ENCODE measurements at regions not wholly inside any gene's neighbourhood (a gene's known extent, or its start where the extent isn't known, plus 50 kb on each side); places are given as distances from the start of the nearest gene placed in this dataset.

GRCh38 chr6:142542704-142543233 lies 241.0 kb downstream of the ADGRG6 start:
- peak; percentile 62 for DNase-seq (ENCODE audit: extremely low read depth, low read depth)
- TF ChIP-seq, protein P1, sequence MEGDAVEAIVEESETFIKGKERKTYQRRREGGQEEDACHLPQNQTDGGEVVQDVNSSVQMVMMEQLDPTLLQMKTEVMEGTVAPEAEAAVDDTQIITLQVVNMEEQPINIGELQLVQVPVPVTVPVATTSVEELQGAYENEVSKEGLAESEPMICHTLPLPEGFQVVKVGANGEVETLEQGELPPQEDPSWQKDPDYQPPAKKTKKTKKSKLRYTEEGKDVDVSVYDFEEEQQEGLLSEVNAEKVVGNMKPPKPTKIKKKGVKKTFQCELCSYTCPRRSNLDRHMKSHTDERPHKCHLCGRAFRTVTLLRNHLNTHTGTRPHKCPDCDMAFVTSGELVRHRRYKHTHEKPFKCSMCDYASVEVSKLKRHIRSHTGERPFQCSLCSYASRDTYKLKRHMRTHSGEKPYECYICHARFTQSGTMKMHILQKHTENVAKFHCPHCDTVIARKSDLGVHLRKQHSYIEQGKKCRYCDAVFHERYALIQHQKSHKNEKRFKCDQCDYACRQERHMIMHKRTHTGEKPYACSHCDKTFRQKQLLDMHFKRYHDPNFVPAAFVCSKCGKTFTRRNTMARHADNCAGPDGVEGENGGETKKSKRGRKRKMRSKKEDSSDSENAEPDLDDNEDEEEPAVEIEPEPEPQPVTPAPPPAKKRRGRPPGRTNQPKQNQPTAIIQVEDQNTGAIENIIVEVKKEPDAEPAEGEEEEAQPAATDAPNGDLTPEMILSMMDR (IDR thresholded peaks at IDR 0.05; ENCODE audit: low read depth, low read length), result no peak

DNA sequence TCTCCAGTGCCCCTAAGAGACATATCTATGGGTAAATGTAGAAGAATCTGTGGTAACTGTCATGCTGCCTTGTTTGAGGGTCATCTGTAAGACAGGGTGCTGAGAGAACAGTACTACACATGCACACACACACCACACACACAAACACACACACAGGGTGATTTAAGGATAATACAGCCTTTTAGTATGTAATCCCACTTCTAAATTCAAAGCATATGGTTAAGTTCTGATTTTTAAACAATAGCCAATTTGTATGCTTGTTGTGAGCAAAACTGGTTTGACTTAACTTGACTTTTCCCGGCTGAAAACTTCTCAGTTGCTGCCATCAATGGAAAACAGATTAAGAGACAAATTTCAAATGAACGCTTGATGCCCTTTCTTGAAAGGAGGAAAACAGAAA lies 241.8 kb downstream of the ADGRG6 start:
- TF ChIP-seq, protein P1 (IDR thresholded peaks at IDR 0.05; ENCODE audit: low read depth, low read length), result no peak
- DNase-seq (ENCODE audit: extremely low read depth, low read depth), result peak; percentile 28

DNA sequence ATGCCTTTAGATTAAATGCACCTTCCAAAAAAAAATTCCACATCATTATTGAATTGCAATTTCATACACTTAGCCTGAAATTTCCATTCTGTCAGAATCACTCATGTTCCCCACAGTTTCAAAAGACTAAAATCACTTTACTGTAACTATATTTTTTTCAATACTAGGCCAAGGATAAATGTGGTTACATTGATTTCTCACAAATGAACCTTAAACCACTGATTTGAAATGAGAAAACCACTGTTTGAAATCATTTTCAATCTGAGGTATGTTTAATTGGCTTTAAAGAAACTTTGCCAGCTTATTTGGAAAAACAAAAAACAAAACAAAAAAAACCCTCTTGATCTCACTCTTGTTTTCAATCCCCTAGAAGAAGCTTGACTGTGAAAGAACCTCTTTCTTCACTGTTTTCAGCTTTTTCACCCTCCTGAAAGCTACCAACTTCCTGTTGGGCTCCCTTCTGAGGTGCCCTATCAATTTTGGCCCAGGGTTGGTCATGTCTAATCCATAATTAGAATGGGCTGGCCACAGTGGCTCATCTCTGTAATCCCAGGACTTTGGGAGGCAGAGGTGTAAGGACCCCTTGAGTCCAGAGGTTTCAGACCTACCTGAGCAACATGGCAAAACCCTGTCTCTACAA lies 242.5 kb downstream of the ADGRG6 start:
- no peak for DNase-seq (ENCODE audit: extremely low read depth, low read depth)
- TF ChIP-seq, protein P1 (IDR thresholded peaks at IDR 0.05; ENCODE audit: low read depth, low read length), result no peak

- TF ChIP-seq, protein P1 (IDR thresholded peaks at IDR 0.05; ENCODE audit: low read depth, low read length), result no peak
These were observed 243.3 kb downstream of the ADGRG6 start for GRCh38 chr6:142545147-142545546.

GRCh38 chr6:142548566-142548965 lies 246.8 kb downstream of the ADGRG6 start:
- TF ChIP-seq, protein P1 (IDR thresholded peaks at IDR 0.05; ENCODE audit: low read depth, low read length), result no peak
- DNase-seq (ENCODE audit: extremely low read depth, low read depth), result no peak

More at GRCh38 chr6:142545147-142545546, 243.3 kb downstream of the ADGRG6 start:
- no peak for DNase-seq (ENCODE audit: extremely low read depth, low read depth)

DNA sequence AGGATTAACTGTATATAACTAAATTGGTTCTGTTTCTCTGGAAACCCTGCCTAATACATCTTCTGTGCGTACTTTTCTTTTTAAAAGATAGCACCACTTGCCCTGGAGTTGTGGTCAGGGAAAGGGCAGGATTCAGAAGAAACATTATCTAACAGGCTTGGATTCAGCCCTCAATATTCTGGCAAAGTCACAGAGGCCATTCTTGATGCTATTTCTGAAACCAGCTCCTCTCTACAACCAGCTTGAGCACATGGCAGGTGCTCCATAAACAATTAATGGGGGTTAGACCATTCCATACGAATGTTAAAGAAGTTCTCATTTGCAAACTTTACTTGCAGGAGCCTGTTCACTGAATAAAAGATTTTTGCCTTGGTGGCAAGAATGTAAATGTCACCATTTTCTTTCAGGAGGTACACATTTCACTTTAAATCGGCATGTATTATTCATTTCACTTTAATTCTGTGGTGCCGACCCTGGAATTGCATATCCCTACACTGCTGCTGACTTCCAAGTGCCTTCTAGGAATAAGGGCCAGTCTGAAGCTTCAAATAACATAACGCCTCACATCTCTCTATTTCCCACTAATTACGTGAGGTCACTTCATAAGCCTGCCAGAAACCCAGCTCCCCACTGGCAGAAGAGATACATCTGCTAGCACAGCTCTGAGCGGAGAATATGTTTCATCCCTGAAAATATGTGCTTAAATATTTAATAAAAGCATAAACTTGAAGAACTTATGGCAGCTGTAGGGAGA lies 248.7 kb downstream of the ADGRG6 start:
- no peak for DNase-seq (ENCODE audit: extremely low read depth, low read depth)
- TF ChIP-seq, protein P1 (IDR thresholded peaks at IDR 0.05; ENCODE audit: low read depth, low read length), result no peak

DNA sequence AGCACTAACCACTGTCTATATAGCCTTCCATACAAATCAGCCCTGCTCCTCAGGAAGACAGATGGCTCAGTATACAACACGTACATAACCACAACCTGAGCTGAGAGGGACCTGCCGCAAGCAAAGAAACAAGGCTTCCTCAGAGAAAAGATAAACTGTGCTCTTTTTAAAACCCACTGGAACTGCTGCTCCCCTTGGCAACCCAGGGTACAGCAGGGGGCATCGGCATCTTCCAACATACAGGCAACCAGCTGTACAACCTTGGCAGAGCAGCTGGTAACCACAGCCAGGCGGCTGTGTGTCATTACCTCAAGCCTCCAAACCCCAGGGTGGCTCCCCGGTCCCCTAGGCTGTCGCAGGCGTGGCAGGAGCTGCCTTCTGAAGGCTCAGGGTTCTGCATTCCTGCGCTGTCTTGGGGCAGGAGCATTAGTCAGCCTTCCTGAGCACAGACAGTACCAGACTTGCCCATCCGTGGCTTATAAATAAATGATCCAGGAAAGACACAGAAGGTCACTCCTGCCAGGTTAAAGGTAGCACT lies 249.5 kb downstream of the ADGRG6 start:
- no peak for DNase-seq (ENCODE audit: extremely low read depth, low read depth)
- TF ChIP-seq, protein P1 (IDR thresholded peaks at IDR 0.05; ENCODE audit: low read depth, low read length), result peak; percentile 5; the same call in 1 of the 2 replicates

Measured in AG09319 (cell line).